Activated CD8-positive, alpha-beta T cell treated with anti-CD3 and anti-CD28 coated beads for 36 hours (primary cell): ENCODE measurements at regions not wholly inside any gene's neighbourhood (a gene's known extent, or its start where the extent isn't known, plus 50 kb on each side); places are given as distances from the start of the nearest gene placed in this dataset.

ENCODE experiments used
- ATAC-seq: fragments of 200-7000 bp; cut with Tn5 transposase; one replicate; pipeline ENCODE4 v1.10.0; 2021; ENCODE audit warnings: mild to moderate bottlenecking, moderate library complexity
- CTCF ChIA-PET: fragments of 350-600 bp; sonication (Branson Sonifier 250); formaldehyde crosslinking; loops from one replicate; lab custom pipeline; 2021; ENCODE audit warnings: antibody characterized with exemption; lab: Charles Lee
- POLR2A ChIA-PET: fragments of 350-600 bp; sonication (Branson Sonifier 250); formaldehyde crosslinking; loops from one replicate; lab custom pipeline; 2021; ENCODE audit warnings: antibody characterized with exemption; lab: Charles Lee
- DNase-seq: peaks from one replicate; pipeline ENCODE4 v3.0.0-alpha.2; 2020
- H3K27ac Mint-ChIP-seq: one replicate; pipeline ENCODE4 v1.8.0; 2021; ENCODE audit warnings: mild to moderate bottlenecking, mixed read lengths
- H3K27me3 Mint-ChIP-seq: one replicate; pipeline ENCODE4 v1.8.0; 2021; ENCODE audit warnings: mixed read lengths
- H3K36me3 Mint-ChIP-seq: one replicate; pipeline ENCODE4 v1.8.0; 2021; ENCODE audit warnings: low read depth, mixed read lengths
- H3K4me1 Mint-ChIP-seq: one replicate; pipeline ENCODE4 v1.8.0; 2021; ENCODE audit warnings: low read depth, mixed read lengths
- H3K4me3 Mint-ChIP-seq: one replicate; pipeline ENCODE4 v1.8.0; 2021; ENCODE audit warnings: mild to moderate bottlenecking, moderate library complexity, mixed read lengths
- H3K9me3 Mint-ChIP-seq: one replicate; pipeline ENCODE4 v1.8.0; 2021; ENCODE audit warnings: mixed read lengths
- CTCF ChIP-seq: fragments of 200-600 bp; IDR thresholded peaks from one replicate; pipeline ENCODE4 v1.8.0; 2022; ENCODE audit warnings: antibody characterized with exemption, mild to moderate bottlenecking
- intact Hi-C: fragments of 100-400 bp; cut with micrococcal nuclease; formaldehyde crosslinking; loops from one replicate; pipeline ENCODE4 v1.10.0; 2022

GRCh38 chr4:181030961-181031360 is 1212.2 kb upstream of the TENM3 start:
- H3K9me3 Mint-ChIP-seq = peaks cover 12% of the 10 kb centered on the region
- H3K4me3 Mint-ChIP-seq = no peak overlapping the region
- ChIA-PET CTCF (no interaction called here), POLR2A (no interaction called here)
- ATAC-seq (no peak), DNase-seq (no peak)
- no peak for TF ChIP-seq CTCF
- no peaks in the 10 kb centered on the region for H3K4me1 Mint-ChIP-seq
- no peaks in the 10 kb centered on the region for H3K27me3 Mint-ChIP-seq
- no peaks in the 10 kb centered on the region for H3K36me3 Mint-ChIP-seq
- H3K27ac Mint-ChIP-seq = no peak overlapping the region
- intact Hi-C loops = no loop called here

- no peaks in the 10 kb centered on the region for H3K36me3 Mint-ChIP-seq
- H3K4me3 Mint-ChIP-seq = no peak overlapping the region
- no peak for DNase-seq
- no peak for TF ChIP-seq CTCF
- H3K9me3 Mint-ChIP-seq = peaks cover 7% of the 10 kb centered on the region
- no peak for ATAC-seq
- no peaks in the 10 kb centered on the region for H3K27me3 Mint-ChIP-seq
- POLR2A ChIA-PET = no interaction called here
- intact Hi-C loops = no loop called here
- CTCF ChIA-PET = no interaction called here
- H3K4me1 Mint-ChIP-seq = no peaks in the 10 kb centered on the region
- no peak overlapping the region for H3K27ac Mint-ChIP-seq
Measured at GRCh38 chr4:181043486-181043885, 1199.7 kb upstream of the TENM3 start.

- no peak for TF ChIP-seq CTCF
- peaks cover 7% of the 10 kb centered on the region for H3K9me3 Mint-ChIP-seq
- no peaks in the 10 kb centered on the region for H3K36me3 Mint-ChIP-seq
- CTCF ChIA-PET = no interaction called here
- no peaks in the 10 kb centered on the region for H3K4me1 Mint-ChIP-seq
- no peaks in the 10 kb centered on the region for H3K27me3 Mint-ChIP-seq
- intact Hi-C loops = no loop called here
- no peak for DNase-seq
- no peak overlapping the region for H3K27ac Mint-ChIP-seq
- no peak for ATAC-seq
- H3K4me3 Mint-ChIP-seq = no peak overlapping the region
- POLR2A ChIA-PET = no interaction called here
Measured at GRCh38 chr4:181046809-181047208, 1196.4 kb upstream of the TENM3 start.

- ChIA-PET CTCF (no interaction called here), POLR2A (no interaction called here)
- Mint-ChIP-seq H3K27ac (no peak overlapping the region), H3K4me3 (no peak overlapping the region), H3K36me3 (no peaks in the 10 kb centered on the region), H3K9me3 (peaks cover 1% of the 10 kb centered on the region), H3K4me1 (no peaks in the 10 kb centered on the region), H3K27me3 (no peaks in the 10 kb centered on the region)
- DNase-seq (no peak), ATAC-seq (no peak)
- TF ChIP-seq CTCF = no peak
- intact Hi-C loops = no loop called here
Measured at GRCh38 chr4:181051931-181052330, 1191.3 kb upstream of the TENM3 start.

- no peaks in the 10 kb centered on the region for H3K4me1 Mint-ChIP-seq
- peaks cover 3% of the 10 kb centered on the region for H3K9me3 Mint-ChIP-seq
- ATAC-seq (no peak), DNase-seq (no peak)
- no peak overlapping the region for H3K27ac Mint-ChIP-seq
- CTCF ChIA-PET = no interaction called here
- POLR2A ChIA-PET = no interaction called here
- H3K27me3 Mint-ChIP-seq = no peaks in the 10 kb centered on the region
- no peak overlapping the region for H3K4me3 Mint-ChIP-seq
- intact Hi-C loops = no loop called here
- no peaks in the 10 kb centered on the region for H3K36me3 Mint-ChIP-seq
- TF ChIP-seq CTCF = no peak
Measured at GRCh38 chr4:181061787-181062186, 1181.4 kb upstream of the TENM3 start.
